ENCODE measurements at regions not wholly inside any gene's neighbourhood (a gene's known extent, or its start where the extent isn't known, plus 50 kb on each side); places are given as distances from the start of the nearest gene placed in this dataset.

DNA sequence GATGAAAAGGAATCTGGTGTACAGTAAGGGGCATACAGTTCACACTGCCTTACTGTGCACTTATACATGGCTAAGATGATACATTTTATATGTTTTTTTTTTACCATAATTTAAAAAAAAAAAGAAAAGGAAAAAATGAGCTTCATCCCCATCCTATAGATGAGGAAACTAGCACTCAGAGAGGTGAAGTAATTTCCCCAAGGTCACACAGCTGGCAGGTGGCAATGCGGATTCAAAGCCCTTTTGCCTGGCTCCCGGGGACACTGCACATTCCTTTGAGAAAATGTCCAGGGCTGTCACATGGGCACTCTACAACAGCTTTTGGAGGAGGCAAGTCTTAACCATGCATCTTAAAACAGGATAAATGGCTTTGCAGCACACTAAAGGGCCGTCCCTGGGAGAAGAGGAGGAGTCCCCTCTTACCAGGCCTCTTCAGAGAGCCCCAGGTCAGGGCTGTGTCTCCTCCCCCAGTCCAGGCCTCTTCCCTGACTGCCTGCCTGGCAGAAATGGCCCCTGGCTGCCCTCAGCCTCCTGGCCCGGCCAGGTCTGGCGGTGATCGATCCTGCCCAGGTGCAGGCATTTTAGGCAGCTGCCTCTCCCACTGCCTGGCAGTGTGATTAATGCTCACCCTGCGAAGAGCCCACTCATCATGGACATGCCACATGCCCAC is 95.1 kb upstream of the LINGO1 start:
- DNase-seq: no peak

DNA sequence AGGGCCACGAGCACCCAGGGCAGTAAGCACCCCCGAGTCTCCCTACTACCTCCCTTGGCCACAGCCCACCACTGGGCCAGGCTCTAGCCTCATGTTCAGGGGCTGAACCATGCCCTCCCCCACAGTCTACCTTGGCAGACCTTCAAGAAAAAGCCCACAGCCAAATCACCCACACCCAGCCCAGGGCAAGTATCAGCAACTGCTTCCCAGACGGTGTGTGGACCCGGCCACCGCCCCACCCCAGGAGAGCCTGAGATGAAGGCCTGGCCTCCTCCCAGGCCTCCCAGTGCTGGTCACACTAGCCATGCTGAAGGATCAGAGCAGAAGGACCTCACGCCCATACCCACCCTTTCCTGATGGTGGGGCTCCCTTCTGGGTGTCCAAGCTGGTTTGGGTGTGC is 92.0 kb upstream of the LINGO1 start:
- no peak for DNase-seq

DNA sequence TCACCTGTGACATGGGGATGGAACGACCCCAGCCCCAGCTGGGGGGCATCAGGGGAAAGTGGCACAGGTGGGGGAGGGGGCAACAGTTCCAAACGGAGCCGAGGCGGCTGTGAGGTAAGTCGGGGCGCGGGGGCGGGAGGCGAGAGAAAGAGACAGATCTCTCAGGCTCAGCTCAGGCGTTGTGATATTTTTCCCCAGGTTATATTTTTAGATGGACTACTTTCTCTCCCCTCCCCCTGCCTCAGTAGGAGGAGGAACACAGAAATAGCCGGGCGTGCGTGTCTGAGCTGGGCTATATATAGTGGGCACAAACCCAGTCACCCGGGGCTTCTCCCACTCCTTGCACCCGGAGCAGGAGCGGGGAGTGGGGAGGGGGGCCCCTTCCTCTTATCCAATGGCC is 91.0 kb upstream of the LINGO1 start:
- DNase-seq: no peak

DNA sequence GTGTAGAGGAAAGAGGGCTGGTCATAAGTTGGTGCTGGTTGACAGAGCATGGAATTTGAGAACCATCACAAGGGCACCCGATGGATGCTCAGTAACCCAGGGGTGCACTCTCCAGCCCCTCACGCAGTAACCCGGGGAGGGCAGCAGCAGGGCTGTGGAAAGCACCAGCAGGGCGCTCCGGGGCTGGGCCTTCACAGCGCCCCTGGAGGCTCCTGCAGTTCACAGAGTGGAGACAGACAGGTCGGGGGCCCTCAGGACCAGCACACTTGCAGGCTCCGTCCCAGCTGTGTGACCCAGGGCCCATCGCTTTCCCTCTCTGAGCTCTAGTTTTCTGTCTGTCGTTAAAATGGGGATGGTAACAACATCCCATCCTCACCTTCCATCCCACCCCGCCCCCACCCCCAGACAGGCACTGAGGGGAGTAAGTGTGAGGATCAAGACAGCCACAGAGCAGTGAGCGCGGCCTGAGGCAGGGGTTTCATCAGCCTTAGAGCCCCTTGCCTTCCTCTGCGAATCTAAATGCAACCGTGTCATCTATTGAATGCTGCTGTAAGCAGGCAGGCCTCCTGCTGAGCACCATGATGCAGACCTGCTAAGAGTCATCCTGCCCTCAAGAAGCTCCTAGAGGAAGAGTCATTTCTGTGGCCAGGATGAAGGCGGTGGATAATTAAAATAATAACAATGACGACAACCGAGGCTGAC is 90.2 kb upstream of the LINGO1 start:
- DNase-seq: no peak

DNA sequence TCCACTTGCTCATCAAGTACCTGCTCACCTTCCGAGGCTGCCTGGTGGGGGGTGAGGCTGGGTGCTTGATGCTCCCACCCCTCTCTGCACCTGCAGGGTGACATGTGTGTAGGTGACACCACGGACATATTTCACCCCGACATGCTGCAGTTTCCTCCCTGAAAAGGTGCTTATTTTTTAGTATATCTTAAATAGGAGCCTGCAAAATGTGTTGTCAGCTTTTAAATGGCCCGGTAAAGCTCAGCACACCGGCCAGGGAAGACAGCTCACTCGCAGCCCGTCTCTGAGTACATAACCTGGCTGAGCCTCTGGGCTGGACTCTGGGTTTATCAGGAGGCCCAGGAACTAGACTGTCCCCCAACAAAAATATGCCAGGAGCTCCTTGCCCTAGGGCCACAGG is 89.3 kb upstream of the LINGO1 start:
- DNase-seq: no peak

DNA sequence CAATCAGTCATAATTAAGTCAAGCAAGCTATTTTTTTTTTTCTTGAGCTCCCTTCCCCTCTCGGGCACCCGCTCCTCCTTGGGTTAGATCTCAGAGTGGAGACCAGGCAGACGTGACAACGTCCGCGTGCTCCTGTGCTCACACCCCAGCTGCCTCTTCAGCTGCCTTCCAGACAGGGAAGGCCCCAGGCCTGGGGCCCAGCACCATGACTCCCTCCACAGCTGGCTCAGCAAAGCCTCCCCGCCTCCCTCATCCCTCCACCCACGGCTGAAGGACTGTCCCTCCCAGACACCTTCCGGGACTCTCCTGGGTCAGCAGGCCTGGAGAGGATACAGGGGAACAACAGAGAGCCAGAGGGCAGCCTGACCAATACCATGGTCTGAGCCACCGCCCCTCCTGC is 87.9 kb upstream of the LINGO1 start:
- DNase-seq: no peak

DNA sequence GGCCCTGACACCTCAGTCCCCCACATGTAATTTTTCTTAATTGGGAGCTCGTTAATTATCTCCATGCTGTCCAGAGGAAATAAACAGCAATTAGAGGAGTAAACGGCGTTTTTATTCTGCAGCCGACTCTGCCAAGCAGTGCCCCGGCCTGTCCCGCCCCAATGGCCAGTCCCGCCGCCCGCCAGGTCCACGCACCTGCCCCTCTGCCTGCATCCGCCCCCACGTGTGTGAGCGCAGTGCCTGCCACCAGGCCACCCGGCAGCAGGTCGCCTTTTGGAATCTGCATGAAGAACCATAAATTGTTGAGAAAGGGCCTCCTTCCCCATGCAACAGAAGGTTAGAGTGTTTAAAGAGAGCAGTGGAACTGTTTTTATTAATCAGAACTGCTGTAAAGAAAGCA is 87.5 kb upstream of the LINGO1 start:
- DNase-seq: no peak

DNA sequence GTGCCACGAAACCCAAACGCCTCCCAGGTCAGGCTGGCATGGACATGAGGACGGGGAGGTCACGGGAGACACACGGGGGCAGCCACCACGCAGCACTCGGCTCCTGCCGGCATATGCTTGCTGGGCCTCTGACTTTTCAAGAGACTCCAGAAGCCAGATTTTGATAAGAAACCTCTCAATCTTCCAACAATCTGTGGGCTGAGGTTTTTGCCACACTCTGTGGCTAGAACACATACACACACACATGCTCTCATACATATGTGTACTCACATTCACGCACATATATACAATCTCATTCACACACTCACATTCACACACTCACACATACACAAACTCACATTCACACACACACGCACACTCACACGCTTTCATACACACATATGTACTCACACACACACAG is 86.7 kb upstream of the LINGO1 start:
- DNase-seq: no peak

DNA sequence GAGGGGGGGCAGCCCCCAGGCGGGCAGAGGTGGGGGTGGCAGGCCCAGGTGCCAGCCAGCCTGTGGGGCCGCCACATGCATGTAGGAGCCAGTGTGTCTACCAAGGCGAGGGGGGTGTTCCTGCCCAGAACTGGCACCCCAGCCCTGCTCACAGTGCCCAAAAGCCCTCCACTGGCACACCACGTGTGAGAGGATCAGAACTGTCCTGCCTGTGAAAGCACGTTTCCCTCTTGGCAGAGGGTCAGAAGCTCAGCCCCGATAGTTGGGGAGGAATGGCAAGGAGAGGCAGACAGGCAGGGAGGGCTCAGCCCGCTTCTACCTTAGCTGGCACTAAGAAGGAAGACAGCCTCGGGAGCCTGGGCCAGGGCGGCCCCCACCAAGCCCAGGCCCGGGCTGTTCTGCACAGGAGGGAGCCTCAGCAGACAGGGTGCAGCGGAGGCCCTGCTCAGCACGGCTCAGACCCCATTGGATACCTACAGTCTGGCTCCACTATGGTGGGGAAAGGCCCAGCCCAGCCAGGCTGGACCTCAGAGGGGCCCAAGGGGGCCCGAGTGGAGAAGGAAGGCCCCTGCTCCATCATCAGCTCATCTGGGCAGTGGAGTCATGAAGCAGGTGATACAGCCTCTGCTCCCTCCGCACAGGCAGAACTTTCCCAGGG is 84.8 kb upstream of the LINGO1 start:
- DNase-seq: no peak

DNA sequence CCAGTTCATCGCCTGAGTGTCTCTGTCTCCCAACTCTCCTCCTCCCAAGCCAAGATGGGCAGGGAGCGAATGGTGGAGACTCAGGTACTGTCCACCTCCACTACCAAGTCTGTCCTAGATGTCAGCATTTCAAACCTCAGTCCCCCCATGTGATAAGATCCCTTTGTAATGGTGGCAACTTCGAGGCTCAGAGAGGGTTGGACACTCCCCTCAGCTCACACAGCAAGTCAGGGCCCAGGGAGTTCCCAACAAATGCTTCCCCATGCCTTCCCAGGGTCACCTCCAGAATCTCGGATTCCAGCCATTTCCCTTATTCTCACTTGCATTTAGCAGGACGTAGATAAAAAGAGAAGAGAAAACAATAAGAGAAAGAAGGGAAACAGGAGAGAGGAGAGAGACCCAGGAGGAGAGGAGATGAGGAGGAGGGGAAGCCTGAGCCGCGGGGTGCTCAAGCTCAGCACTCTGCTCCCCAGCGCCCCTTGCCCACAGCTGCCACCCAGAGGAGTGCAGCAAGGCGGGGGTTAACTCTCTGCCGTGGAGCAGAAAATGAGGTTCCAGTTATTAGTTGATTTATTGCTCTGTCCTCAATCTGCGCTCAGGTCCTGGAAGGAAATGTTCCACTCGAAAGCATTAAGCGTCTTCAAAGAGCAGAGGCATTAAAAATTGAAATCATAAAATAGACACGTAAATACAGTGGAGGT is 84.1 kb upstream of the LINGO1 start:
- DNase-seq: no peak

DNA sequence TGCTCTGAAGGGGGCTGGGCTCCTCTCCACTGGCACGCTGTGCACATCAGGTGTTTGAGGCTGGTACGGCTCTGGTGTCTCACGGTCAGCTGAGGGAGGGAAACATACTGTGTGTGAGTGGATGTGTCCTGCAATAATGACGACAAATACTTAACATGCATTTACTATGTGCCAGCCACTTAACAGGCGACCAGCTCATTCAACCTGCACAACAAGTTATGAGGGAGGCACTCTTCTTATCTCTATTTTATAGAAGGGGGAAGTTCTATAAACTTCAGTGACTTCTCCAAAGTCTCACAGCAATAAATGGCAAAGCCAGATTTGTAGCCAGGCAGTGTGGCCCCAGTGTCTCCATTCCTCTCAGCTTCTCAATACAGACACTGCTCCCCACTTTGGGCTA is 83.1 kb upstream of the LINGO1 start:
- no peak for DNase-seq

DNA sequence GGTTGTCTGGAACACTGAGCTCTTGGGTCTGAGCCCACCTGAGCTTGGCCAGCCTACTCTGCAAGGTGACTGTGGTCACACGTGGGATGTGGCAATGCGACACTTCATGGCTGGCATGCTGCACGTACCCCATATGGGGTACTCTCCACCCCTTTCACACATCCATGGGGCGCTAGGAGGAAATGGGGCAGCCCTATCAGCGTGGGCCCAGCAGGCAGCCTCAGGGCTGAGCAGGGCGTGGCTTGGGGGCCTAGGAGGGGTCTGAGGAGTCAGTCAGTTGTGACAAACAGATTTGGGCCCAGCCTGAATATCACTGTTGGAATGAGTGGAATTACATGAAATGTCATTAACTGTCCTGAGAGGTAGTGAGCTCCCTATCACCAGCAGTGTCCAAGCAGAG is 82.3 kb upstream of the LINGO1 start:
- DNase-seq: no peak

DNA sequence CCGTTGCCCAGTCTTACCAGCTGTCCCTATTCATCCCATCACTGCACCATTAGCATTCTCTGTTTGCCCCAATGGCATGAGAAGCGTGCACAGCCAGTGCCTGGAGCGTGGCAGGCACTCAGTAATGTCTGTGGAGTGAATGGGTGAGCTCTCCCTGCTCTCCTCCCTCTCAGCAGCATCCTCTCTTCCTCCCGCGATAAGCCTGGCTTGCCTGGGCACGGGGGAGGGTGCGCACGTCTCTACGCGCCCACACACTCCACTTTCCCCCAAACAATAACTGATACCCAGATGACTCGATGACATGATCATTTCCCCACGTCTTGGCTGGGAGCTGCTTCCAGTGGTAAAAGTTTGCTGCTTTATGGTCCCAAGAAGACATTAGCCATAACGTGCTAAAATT is 81.8 kb upstream of the LINGO1 start:
- DNase-seq: no peak

DNA sequence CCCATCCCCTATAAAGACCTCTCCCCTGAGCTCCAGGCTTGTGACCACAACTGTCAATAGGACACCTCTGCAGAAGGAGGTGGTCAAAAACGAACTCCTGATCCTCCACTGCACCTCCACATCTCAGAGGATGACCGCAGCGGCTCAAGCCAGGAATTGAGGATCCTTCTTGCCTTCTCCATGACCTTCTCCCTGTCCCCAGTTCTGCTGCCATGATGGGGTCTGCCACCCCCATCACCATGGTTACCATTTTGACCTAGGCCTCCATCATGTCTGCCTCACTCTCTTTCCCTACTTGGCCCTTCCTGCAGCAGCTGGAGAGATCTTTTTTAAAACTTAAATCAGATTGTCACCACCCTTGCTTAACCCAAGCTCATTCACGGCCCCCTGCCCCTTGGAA is 81.3 kb upstream of the LINGO1 start:
- no peak for DNase-seq

DNA sequence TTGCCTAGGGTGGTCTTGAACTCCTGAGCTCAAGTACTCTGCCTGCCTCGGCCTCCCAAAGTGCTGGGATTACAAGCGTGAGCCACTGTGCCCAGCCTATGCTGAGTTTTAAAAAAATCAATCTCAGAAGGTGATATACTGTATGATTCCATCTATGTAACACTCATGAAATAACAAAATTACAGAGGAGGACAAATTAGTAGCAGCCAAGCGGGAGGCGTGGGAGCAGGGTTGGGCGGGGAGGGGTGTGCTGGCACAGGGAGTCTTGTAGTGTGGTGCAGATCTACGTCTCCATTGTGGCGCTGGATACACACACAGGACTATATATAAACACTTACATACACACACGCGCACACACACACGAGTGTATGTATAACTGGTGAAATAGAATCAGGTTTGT is 80.6 kb upstream of the LINGO1 start:
- DNase-seq: no peak

DNA sequence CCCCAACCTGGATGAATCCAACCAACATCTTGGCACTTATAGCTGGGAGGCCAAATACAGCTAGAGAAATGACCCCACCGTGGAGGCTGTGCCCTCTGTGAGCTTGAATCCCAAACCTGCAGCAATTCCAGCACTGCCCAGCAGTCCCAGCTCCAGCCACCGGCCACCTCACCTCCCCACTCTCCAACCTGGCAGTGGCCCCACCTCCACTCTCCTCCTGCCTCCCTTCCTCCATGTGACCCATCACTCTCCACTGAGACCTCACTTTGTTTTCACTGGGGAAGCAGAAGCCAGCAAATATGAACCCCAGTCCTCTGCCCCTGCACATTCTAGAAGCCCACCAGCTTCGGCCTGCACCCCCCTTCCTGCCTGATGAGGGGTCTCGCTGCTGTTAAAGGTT is 79.7 kb upstream of the LINGO1 start:
- DNase-seq: no peak

DNA sequence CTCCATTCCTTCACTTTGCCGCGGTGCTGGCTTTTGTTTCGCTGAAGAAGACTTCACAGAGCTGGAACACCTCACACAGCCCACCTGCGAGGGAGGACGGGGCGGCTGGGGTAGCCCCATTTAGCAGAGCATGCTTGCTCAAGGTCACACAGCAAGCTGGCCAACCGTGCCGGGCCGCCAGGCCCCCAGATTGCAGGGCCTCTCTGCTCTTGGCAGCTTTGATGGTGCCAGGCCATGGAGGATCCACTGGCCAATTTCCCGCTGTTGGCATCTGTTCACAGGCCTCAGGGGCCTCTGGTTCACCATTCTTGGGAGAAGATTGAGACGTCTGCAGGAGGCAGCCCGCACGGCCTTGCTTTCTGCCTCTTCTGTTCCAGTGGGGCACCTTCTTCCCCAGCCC is 77.9 kb upstream of the LINGO1 start:
- no peak for DNase-seq

DNA sequence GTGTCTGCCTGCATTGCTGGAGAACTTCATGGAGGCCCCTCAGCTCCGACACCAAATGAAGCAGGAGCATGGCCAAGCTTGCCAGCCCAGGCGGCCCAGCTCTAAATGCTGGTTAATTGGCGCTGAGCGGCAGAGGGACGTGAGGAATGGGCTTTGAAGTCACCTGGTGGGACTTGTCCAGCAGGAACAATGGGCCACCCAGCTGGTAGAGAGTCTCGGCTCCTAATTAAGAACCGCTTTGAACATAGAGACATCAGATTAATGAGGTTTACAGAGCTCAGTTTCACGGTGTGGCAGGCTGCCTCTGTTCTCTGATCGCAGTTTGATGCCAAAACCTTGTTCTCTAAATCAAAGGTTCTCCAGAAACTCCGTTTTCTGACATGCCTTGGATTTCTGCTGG is 77.5 kb upstream of the LINGO1 start:
- no peak for DNase-seq

DNA sequence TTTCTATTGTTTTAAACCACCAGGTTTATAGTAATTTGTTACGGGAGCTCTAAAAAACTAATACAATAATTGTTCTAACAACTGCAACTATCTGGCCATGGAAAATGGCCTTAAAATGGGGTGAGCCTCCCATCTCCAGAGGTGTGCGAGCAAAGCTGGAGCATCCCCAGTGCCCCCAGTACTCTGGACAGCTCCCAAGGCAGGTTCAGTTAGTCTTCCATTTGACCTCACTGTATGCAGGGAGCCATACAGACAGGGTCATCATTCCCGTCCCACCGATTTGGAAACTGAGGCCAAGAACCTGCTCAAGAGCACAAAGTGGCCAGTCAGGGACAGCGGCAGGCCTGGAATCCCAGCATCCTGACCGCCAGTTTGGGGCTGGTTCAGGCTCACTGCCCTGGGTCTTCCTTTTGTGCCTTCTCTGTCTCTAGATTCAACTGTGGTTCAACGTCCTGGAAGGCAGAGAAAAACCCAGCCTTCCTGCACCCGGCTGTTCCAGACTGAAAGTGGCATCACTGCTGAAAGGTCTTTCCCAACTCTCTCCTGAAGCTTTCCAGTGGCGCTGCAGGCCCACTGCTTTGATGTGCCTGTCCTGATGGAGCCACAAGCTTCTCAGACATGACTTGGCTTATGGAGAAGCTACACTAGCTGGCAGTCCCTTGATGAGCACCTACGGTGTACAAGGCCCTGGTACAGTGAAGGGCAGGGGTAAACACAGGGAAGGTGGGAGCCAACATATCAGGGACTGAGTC is 76.6 kb upstream of the LINGO1 start:
- DNase-seq: no peak

DNA sequence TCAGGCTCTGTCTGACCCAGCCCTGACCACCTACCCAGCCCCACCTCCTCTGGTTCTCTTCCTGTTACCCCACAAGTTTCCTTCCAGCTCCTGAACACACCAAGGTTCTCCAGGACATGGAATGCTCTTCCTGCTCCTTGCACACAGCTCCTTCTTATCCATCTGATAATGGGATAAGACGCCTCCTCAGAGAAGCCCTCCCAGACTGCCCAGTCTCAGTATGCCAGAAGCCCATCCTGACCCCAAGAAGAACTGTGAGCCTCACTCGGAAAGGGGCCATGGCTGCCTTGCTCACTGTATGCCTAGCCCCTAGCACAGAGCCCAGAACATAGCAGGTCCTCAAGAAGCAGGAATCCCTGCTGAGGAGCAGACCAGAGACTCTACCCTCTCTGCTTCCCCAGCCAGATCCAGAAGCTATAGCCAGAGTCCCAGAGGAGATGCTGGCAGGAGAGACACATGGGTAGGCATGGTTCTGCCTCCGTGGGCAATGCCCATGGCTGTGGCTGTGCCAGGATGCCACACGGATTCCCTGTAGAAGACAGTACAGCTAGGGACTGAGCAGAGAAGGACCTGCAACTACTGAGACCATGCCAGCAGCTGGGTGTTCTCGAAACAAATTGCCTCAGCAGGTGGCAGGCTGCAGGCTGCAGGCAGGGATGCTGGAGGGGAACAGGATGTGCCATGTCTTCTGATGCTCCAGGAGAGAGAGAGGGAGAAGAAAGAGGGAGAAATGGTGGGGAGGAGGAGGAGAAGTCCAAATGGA is 74.0 kb upstream of the LINGO1 start:
- no peak for DNase-seq

DNA sequence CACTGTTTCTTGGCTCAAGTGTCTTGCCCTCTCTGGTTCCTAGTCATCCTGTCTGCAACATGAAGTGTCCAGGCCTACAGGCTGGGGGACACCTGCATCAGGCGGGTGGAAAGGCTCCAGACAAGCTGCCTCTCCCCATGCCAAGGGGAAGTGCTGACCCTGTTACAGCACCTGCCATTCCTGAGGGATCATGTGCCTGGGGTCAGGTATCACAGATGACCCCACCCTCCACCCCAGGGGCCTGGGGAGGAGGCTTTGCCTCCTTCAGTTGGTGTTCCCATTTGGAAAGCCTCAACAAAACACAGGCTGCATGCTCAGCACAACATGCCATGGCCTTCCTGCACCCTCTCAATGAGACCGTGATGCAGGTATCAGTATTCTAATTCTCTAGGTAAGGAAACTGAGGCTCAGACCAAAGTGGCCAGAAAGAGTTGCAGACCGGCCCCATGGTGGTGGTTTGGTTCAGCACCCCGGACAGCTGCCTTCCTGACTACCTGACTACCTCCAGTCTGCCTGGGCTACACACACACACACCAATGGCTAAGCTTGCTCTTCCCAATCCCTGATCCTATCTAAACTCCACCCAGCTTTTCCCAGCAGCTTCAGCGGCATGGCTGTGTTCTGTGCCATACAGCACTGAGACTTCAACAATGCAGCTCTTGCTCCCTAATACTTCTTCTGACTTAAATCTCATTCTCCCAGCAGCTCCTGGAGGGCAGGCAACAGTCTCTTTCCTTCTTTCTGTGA is 69.7 kb upstream of the LINGO1 start:
- DNase-seq: no peak

DNA sequence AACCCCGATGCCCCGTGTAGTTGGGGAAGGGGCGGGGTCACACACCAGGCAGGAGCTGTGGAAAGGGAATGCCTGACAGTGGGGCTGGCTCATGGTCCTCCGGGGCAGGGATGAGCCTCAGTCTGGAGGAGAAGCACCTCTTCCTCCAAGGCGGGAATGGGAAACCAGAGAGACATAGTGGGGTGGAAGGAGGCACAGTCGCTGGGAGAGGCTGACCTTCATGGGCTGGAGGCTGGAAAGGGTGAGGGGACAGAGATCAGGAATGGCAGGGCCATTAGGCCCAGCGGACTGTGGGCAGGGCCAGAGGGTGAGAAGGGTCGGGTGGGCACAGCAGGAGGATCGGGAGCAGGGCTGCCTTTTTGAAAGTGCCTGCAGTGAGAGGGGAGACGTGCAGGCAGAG is 65.8 kb upstream of the LINGO1 start:
- DNase-seq: no peak

Measured in DMS 273 treated with DMSO at 0.1 percent for 48 hours (cell line).